ENCODE measurements at regions not wholly inside any gene's neighbourhood (a gene's known extent, or its start where the extent isn't known, plus 50 kb on each side); places are given as distances from the start of the nearest gene placed in this dataset.

DNA sequence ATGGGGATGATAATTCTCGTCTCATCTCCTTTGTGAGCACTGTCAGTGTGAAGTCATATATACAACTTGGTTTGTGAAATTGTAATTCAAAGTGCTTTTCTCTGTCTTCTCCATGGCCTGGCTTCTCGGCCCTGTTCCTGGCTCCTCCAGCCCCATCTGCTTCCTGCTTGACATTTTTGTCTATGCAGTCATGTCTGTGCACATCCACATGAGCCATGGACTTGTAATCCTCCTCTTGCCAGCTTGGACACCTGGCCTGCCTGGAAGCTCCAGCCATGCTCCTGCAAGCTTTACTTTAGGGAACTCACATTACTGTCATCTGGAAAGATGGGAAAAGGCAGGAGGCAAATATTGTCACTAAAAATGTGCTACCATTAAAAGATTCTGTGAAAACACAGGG lies 576.0 kb upstream of the DPP6 start:
- TF ChIP-seq RARB (CRISPR knock-in tag; IDR thresholded peaks at IDR 0.05) (no peak), OSR1 (CRISPR knock-in tag; IDR thresholded peaks at IDR 0.05) (no peak), SNAI2 (CRISPR knock-in tag; IDR thresholded peaks at IDR 0.05) (no peak), ZFP30 (CRISPR knock-in tag; IDR thresholded peaks at IDR 0.05) (no peak), ZNF8 (CRISPR knock-in tag; IDR thresholded peaks at IDR 0.05) (no peak), BACH2 (CRISPR knock-in tag; IDR thresholded peaks at IDR 0.05; ENCODE audit: borderline replicate concordance) (no peak), ZNF565 (CRISPR knock-in tag; conservative IDR thresholded peaks at IDR 0.05; ENCODE audit: low read depth) (no peak), CSDC2 (CRISPR knock-in tag; IDR thresholded peaks at IDR 0.05) (no peak), PPARA (CRISPR knock-in tag; IDR thresholded peaks at IDR 0.05; ENCODE audit: borderline replicate concordance) (no peak), TOX (CRISPR knock-in tag; IDR thresholded peaks at IDR 0.05; ENCODE audit: borderline replicate concordance) (no peak), ZC3H10 (CRISPR knock-in tag; IDR thresholded peaks at IDR 0.05) (no peak), ISL1 (CRISPR knock-in tag; IDR thresholded peaks at IDR 0.05) (no peak), ESRRG (CRISPR knock-in tag; IDR thresholded peaks at IDR 0.05) (no peak)
- TF ChIP-seq, protein P1, sequence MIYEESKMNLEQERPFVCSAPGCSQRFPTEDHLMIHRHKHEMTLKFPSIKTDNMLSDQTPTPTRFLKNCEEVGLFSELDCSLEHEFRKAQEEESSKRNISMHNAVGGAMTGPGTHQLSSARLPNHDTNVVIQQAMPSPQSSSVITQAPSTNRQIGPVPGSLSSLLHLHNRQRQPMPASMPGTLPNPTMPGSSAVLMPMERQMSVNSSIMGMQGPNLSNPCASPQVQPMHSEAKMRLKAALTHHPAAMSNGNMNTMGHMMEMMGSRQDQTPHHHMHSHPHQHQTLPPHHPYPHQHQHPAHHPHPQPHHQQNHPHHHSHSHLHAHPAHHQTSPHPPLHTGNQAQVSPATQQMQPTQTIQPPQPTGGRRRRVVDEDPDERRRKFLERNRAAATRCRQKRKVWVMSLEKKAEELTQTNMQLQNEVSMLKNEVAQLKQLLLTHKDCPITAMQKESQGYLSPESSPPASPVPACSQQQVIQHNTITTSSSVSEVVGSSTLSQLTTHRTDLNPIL (CRISPR knock-in tag; IDR thresholded peaks at IDR 0.05; ENCODE audit: low read depth) = no peak
- TF ChIP-seq, protein P2, sequence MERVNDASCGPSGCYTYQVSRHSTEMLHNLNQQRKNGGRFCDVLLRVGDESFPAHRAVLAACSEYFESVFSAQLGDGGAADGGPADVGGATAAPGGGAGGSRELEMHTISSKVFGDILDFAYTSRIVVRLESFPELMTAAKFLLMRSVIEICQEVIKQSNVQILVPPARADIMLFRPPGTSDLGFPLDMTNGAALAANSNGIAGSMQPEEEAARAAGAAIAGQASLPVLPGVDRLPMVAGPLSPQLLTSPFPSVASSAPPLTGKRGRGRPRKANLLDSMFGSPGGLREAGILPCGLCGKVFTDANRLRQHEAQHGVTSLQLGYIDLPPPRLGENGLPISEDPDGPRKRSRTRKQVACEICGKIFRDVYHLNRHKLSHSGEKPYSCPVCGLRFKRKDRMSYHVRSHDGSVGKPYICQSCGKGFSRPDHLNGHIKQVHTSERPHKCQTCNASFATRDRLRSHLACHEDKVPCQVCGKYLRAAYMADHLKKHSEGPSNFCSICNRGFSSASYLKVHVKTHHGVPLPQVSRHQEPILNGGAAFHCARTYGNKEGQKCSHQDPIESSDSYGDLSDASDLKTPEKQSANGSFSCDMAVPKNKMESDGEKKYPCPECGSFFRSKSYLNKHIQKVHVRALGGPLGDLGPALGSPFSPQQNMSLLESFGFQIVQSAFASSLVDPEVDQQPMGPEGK (CRISPR knock-in tag; IDR thresholded peaks at IDR 0.05; ENCODE audit: borderline replicate concordance) = no peak
- ATAC-seq = no peak

DNA sequence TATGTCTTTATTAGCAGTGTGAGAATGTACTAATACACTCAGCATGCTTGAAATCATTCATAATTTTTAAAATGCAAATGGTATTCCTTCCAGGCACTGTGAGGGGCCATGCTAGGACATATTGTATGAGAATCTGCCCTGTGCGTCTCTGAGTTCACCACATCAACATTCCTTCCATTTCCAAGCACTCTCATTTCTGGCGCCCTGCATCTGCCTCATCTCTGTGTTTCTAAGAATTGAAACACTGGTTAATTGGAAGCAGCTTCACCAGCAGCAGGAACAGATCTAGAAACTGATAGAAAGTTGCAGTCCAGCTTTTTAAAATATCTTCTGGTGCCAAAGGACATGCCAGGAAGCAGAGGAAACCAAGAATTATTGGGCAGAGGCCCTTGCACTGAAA lies 555.9 kb upstream of the DPP6 start:
- no peak for TF ChIP-seq BACH2 (CRISPR knock-in tag; IDR thresholded peaks at IDR 0.05; ENCODE audit: borderline replicate concordance)
- no peak for TF ChIP-seq ZNF565 (CRISPR knock-in tag; conservative IDR thresholded peaks at IDR 0.05; ENCODE audit: low read depth)
- TF ChIP-seq, protein P3, sequence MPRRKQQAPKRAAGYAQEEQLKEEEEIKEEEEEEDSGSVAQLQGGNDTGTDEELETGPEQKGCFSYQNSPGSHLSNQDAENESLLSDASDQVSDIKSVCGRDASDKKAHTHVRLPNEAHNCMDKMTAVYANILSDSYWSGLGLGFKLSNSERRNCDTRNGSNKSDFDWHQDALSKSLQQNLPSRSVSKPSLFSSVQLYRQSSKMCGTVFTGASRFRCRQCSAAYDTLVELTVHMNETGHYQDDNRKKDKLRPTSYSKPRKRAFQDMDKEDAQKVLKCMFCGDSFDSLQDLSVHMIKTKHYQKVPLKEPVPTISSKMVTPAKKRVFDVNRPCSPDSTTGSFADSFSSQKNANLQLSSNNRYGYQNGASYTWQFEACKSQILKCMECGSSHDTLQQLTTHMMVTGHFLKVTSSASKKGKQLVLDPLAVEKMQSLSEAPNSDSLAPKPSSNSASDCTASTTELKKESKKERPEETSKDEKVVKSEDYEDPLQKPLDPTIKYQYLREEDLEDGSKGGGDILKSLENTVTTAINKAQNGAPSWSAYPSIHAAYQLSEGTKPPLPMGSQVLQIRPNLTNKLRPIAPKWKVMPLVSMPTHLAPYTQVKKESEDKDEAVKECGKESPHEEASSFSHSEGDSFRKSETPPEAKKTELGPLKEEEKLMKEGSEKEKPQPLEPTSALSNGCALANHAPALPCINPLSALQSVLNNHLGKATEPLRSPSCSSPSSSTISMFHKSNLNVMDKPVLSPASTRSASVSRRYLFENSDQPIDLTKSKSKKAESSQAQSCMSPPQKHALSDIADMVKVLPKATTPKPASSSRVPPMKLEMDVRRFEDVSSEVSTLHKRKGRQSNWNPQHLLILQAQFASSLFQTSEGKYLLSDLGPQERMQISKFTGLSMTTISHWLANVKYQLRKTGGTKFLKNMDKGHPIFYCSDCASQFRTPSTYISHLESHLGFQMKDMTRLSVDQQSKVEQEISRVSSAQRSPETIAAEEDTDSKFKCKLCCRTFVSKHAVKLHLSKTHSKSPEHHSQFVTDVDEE (CRISPR knock-in tag; IDR thresholded peaks at IDR 0.05) = no peak
- TF ChIP-seq, protein P2 (CRISPR knock-in tag; IDR thresholded peaks at IDR 0.05; ENCODE audit: borderline replicate concordance) = no peak
- TF ChIP-seq, protein P4, sequence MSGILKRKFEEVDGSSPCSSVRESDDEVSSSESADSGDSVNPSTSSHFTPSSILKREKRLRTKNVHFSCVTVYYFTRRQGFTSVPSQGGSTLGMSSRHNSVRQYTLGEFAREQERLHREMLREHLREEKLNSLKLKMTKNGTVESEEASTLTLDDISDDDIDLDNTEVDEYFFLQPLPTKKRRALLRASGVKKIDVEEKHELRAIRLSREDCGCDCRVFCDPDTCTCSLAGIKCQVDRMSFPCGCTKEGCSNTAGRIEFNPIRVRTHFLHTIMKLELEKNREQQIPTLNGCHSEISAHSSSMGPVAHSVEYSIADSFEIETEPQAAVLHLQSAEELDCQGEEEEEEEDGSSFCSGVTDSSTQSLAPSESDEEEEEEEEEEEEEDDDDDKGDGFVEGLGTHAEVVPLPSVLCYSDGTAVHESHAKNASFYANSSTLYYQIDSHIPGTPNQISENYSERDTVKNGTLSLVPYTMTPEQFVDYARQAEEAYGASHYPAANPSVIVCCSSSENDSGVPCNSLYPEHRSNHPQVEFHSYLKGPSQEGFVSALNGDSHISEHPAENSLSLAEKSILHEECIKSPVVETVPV (CRISPR knock-in tag; IDR thresholded peaks at IDR 0.05) = no peak
- TF ChIP-seq RARB (CRISPR knock-in tag; IDR thresholded peaks at IDR 0.05) = no peak
- no peak for TF ChIP-seq ARNTL (CRISPR knock-in tag; IDR thresholded peaks at IDR 0.05; ENCODE audit: borderline replicate concordance, low read depth)
- no peak for TF ChIP-seq ISL1 (CRISPR knock-in tag; IDR thresholded peaks at IDR 0.05)
- TF ChIP-seq SNAI2 (CRISPR knock-in tag; IDR thresholded peaks at IDR 0.05) = no peak
- TF ChIP-seq OSR1 (CRISPR knock-in tag; IDR thresholded peaks at IDR 0.05) = no peak
- no peak for TF ChIP-seq CSDC2 (CRISPR knock-in tag; IDR thresholded peaks at IDR 0.05)
- TF ChIP-seq TCF4 (CRISPR knock-in tag; IDR thresholded peaks at IDR 0.05; ENCODE audit: borderline replicate concordance) = no peak
- no peak for TF ChIP-seq TOX (CRISPR knock-in tag; IDR thresholded peaks at IDR 0.05; ENCODE audit: borderline replicate concordance)
- TF ChIP-seq ZNF8 (CRISPR knock-in tag; IDR thresholded peaks at IDR 0.05) = no peak
- TF ChIP-seq PPARA (CRISPR knock-in tag; IDR thresholded peaks at IDR 0.05; ENCODE audit: borderline replicate concordance) = no peak
- no peak for TF ChIP-seq GLIS3 (CRISPR knock-in tag; IDR thresholded peaks at IDR 0.05)
- TF ChIP-seq ZNF70 (CRISPR knock-in tag; IDR thresholded peaks at IDR 0.05) = no peak
- no peak for TF ChIP-seq ZC3H10 (CRISPR knock-in tag; IDR thresholded peaks at IDR 0.05)
- TF ChIP-seq, protein P1 (CRISPR knock-in tag; IDR thresholded peaks at IDR 0.05; ENCODE audit: low read depth) = no peak
- ATAC-seq = no peak

Data from SK-N-SH treated with all-trans-retinoic acid at 6 μM for 48 hours (cell line).